Activated CD4-positive, alpha-beta T cell treated with anti-CD3 and anti-CD28 coated beads, Interleukin-2, Interleukin-4, amounts not matched to agents 100 ng/mL and 50 ng/mL, durations not matched to agents 16 hours and 8 hours (primary cell): ENCODE measurements at regions not wholly inside any gene's neighbourhood (a gene's known extent, or its start where the extent isn't known, plus 50 kb on each side); places are given as distances from the start of the nearest gene placed in this dataset.

ENCODE experiments used
- DNase-seq: peaks from one replicate; pipeline ENCODE4 v3.0.0-alpha.2; 2020; ENCODE audit warnings: low spot score

GRCh38 chr11:111095327-111095726, 150.2 kb upstream of the POU2AF2 start:
- no peak for DNase-seq

DNA sequence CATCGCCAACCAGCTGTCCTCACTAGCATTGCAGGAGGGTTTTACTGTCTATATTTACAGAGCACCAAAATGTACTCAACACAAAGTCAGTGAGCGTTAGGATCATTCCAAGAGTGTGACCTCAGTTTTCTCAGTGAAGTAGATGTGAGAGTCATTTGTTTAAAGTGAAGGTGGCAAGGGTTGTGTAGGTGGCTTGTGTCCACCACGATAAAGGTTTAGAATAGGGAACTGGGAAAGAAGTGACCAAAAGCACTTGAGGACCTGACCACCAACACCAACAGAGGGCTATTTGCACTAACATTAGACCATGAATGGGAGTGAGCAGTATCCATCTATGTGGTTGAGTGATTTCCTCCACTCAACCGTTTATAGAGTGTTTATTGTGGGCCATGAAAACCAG, 152.5 kb upstream of the POU2AF2 start:
- DNase-seq, result no peak

DNA sequence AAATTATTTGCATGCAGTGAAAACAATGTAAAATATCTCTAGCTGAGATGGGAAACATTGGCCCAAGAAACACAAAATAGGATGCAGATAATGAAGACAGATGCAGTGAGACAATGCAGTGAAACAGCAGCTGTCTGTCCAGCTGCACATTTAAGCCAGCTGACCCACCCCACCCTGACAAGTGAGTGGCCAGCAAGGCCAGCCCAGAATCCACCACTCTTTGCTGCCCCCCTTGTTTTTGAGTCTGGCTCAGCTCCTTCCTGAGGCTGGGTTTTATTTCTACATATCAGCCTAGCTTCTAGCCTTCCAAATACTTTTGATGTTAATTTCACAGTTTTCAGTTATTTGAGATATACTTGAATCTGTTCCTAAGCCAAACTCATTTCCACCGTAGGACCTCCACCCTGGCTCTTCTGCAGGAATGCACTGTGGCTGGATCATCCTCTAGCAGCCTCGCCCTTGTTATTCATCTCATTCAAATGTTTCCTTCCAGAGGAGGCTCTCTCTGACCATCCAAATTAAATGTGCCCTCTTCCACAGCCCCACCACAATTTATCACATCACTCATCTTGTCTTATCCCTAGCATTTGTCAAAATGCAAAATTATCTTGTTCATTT, 154.1 kb upstream of the POU2AF2 start:
- no peak for DNase-seq

DNA sequence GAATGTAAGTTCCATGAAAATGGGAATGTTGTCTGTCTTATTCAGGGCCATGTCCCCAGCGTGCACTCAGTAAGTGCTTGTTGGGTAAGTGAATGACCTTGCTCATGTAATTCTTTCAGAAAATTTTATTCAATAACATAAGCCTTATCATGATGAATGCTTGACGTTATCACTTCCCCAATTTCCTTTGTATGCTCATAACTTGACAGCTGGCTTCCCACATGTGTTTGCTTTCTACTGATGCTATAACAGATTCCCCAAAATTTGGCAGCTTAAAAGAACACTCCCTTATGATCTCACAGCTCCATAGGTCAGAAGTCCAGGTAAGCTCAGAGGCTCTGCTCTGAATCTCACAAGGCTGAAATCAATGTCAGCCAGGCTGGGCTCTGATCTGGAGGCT, 155.8 kb upstream of the POU2AF2 start:
- no peak for DNase-seq

- DNase-seq, result no peak
Measured at GRCh38 chr11:111088847-111089355, 156.6 kb upstream of the POU2AF2 start.

- no peak for DNase-seq
Measured at GRCh38 chr11:111086058-111086457, 159.5 kb upstream of the POU2AF2 start.

DNA sequence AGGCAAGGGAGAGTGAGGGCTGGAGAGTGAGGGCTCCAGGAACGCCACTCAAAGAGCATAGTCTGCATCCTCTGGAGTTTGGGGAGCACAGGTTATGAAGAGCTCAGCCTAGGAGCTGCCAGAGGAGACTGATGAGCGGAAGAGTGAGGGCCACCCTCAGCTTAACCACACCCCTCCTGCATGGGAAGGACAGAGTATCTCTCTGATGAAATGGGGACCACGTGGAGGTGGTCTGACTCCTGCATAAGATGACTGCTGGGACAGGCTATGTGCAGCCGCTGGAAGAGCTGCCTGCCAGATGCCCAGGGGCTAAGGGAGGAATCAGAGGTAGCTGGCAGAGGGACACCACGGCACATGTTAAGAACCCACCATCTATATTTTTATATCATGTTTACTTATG, 162.9 kb upstream of the POU2AF2 start:
- DNase-seq, result no peak

GRCh38 chr11:111081021-111081511, 164.5 kb upstream of the POU2AF2 start:
- DNase-seq, result no peak

- no peak for DNase-seq
Measured at GRCh38 chr11:111077530-111078322, 167.8 kb upstream of the POU2AF2 start.

GRCh38 chr11:111069066-111069465, 176.5 kb upstream of the POU2AF2 start:
- DNase-seq, result no peak

GRCh38 chr11:111067994-111068393, 177.5 kb upstream of the POU2AF2 start:
- DNase-seq, result no peak

GRCh38 chr11:111066846-111067245, 178.7 kb upstream of the POU2AF2 start:
- DNase-seq, result no peak

DNA sequence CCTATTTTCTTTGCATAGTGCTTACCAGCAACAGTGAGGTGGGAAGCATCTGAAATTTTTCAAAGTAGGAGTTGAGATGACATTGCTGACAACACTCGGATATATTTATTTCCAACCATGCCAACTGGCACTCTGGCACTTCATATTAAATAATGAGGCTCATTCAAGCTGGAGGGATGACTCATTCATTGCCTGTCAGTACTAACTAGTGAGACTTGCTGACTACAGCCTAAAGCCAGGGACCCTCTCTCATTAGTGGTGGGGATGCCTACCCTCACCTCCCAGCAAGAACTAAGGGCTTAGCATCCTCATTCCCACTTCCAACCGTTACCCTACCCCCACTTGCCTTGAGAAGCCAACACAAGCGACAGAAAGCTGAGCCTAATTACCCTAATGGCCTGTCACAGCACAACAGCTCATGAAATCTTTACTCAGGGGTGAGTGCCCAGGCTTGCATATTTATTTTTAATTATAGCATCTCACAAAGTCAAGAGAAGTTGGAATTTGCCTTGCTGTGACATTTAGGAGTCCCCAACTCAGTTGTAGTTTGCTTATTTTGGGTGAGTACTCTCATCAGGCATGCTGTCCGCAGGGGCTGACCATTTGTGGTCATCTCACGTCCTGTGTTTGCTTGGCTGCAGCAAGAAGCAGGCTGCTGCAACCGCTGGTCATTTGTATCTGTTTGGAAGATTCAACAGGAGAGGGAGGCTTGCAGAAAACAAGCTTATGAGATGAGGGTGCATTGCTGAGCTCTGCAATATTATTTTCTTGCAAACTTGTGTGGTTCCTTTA, 181.6 kb upstream of the POU2AF2 start:
- DNase-seq, result no peak

GRCh38 chr11:111062420-111062819, 183.1 kb upstream of the POU2AF2 start:
- DNase-seq, result no peak

- no peak for DNase-seq
Measured at GRCh38 chr11:111059726-111060125, 185.8 kb upstream of the POU2AF2 start.

DNA sequence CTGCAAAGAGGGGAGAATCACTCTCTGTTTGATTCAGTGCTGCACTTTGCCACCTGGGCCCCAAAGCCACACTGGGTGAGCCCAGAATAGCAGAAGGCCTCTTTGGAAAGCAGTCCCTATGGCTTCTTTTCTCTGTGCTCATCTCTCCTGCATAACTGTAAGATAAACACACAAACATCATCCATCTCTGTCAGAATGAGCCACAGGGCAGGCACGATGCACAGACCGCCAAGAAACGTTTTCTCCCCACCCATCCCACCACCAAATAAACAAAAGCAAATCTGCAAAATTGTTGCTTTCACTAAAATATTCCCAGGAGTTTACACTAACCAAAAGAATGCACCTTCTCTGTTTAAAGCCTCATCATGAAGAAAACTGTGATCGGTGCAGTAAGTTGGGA, 196.4 kb upstream of the POU2AF2 start:
- DNase-seq, result no peak

DNA sequence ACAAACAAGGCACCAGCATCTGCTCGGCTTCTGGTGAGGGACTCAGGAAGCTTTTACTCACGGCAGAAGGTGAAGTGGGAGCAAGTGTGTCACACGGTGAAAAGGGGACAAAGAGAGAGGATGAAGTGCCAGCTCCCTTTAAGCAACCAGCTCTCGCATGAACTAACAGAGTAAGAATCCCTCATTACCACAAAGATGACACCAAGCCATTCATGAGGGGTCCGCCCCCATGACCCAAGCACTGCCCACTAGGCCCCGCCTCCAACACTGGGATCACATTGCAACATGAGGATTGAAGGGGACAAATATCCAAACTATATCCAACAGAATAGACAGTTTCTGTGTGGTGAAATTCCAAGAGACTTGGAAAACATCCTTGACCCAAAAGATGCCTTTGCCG, 198.2 kb upstream of the POU2AF2 start:
- DNase-seq, result no peak

DNA sequence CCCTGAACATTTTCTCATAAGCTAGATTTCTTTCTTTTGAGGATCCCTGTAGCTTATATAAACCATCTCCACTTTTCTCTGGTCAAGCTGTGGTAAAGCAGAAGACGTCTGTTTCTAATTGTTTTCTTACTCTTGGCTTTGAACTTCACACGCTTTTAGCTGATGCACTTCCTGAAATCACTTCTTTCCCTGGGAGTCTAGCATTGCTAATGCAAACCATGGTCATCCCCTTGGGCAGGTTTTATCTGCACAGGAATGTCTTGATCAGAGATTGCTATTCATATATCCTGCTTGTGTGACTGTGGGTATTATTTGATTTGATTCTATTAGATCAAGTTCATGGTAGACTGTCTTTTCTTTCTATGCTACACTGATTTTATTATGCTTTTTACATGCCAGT, 199.2 kb upstream of the POU2AF2 start:
- no peak for DNase-seq

DNA sequence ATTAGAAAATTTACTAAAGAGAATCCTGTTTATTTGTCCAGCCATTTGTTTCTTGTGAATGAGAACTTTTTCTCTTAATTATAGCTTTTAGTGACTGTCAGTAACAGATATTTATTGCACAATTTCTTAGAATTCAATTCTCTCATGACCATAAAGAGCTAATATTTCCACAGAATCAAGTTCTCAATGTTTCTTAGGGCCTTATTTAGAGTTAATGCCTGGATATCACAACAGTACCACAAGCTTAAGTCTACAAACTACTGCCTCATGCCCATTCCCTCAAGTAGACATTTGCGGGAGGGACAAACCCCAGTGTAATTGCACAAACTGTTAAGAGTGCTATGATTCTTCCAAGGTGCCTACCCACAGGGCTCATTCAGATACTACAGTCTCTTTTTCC, 199.7 kb upstream of the POU2AF2 start:
- no peak for DNase-seq

DNA sequence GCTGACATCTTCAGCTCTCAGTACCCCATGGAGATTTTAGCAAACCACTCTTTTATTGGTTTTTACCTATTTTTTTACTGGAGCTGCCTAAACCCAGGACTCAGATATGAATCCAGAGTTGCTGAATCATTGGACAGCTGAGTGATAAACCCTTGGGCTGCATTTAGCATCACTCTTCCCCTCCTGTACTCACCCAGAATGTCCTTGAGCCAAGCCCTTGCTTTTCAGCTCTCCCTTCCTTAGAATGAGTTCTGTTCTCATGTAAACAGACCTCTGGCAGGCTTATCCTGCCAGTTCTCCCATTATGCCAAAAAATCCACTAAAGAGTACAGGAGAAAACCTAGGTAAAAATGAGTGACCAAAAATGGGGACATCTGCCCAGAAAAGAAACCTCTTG, 200.1 kb upstream of the POU2AF2 start:
- DNase-seq, result no peak

GRCh38 chr11:111044751-111045406, 200.6 kb upstream of the POU2AF2 start:
- no peak for DNase-seq

- no peak for DNase-seq
Measured at GRCh38 chr11:111039982-111040381, 205.5 kb upstream of the POU2AF2 start.
